ENCODE measurements at regions not wholly inside any gene's neighbourhood (a gene's known extent, or its start where the extent isn't known, plus 50 kb on each side); places are given as distances from the start of the nearest gene placed in this dataset.

- TF ChIP-seq EZH2phosphoT487 (IDR thresholded peaks at IDR 0.05; ENCODE audit: low read length) (no peak), CTCF (IDR thresholded peaks at IDR 0.05; ENCODE audit: low read length) (no peak), EZH2 (optimal IDR thresholded peaks at IDR 0.05; ENCODE audit: low read depth, low read length) (no peak)
- no peaks in the 10 kb centered on the region for H3K27me3 ChIP-seq (replicated peaks; ENCODE audit: insufficient read depth, low read length)
- DNase-seq, result no peak
- no peaks in the 10 kb centered on the region for H3F3A ChIP-seq (ENCODE audit: insufficient read depth, low read length)
- no peaks in the 10 kb centered on the region for H3K9me2 ChIP-seq (replicated peaks; ENCODE audit: insufficient read depth, low read length)
- no peak overlapping the region for H2AFZ ChIP-seq (ENCODE audit: low read length)
- H4K20me1 ChIP-seq (ENCODE audit: insufficient read depth, low read length), result no peaks in the 10 kb centered on the region
- H3K36me3 ChIP-seq (replicated peaks; ENCODE audit: insufficient read depth, low read length), result no peaks in the 10 kb centered on the region
- H3K79me2 ChIP-seq (ENCODE audit: low read length), result no peaks in the 10 kb centered on the region
- H3K27ac ChIP-seq (ENCODE audit: low read length), result no peak overlapping the region
- H3K9ac ChIP-seq (ENCODE audit: low read length), result no peak overlapping the region
- no peaks in the 10 kb centered on the region for H3K9me3 ChIP-seq (replicated peaks; ENCODE audit: insufficient read depth, low read length)
- no peaks in the 10 kb centered on the region for H3K4me1 ChIP-seq (ENCODE audit: low read length)
- no peak overlapping the region for H3K4me2 ChIP-seq (ENCODE audit: low read depth, low read length)
- H3K4me3 ChIP-seq (ENCODE audit: low read length), result no peak overlapping the region
Observed at GRCh38 chr2:59804732-59805131, 748.7 kb downstream of the BCL11A start.

- H3K79me2 ChIP-seq (ENCODE audit: low read length), result no peaks in the 10 kb centered on the region
- no peak for DNase-seq
- H3K9ac ChIP-seq (ENCODE audit: low read length), result no peak overlapping the region
- H4K20me1 ChIP-seq (ENCODE audit: insufficient read depth, low read length), result no peaks in the 10 kb centered on the region
- H2AFZ ChIP-seq (ENCODE audit: low read length), result no peak overlapping the region
- no peaks in the 10 kb centered on the region for H3F3A ChIP-seq (ENCODE audit: insufficient read depth, low read length)
- TF ChIP-seq CTCF (IDR thresholded peaks at IDR 0.05; ENCODE audit: low read length), result no peak
- no peak for TF ChIP-seq EZH2phosphoT487 (IDR thresholded peaks at IDR 0.05; ENCODE audit: low read length)
- TF ChIP-seq EZH2 (optimal IDR thresholded peaks at IDR 0.05; ENCODE audit: low read depth, low read length), result no peak
- no peaks in the 10 kb centered on the region for H3K9me2 ChIP-seq (replicated peaks; ENCODE audit: insufficient read depth, low read length)
- H3K27ac ChIP-seq (ENCODE audit: low read length), result no peak overlapping the region
- no peaks in the 10 kb centered on the region for H3K27me3 ChIP-seq (replicated peaks; ENCODE audit: insufficient read depth, low read length)
- H3K4me1 ChIP-seq (ENCODE audit: low read length), result no peaks in the 10 kb centered on the region
- no peak overlapping the region for H3K4me3 ChIP-seq (ENCODE audit: low read length)
- H3K4me2 ChIP-seq (ENCODE audit: low read depth, low read length), result no peak overlapping the region
- H3K36me3 ChIP-seq (replicated peaks; ENCODE audit: insufficient read depth, low read length), result no peaks in the 10 kb centered on the region
- H3K9me3 ChIP-seq (replicated peaks; ENCODE audit: insufficient read depth, low read length), result no peaks in the 10 kb centered on the region
Observed at GRCh38 chr2:59803586-59803985, 749.9 kb downstream of the BCL11A start.

GRCh38 chr2:59798687-59799232, 754.7 kb downstream of the BCL11A start:
- Histone ChIP-seq H4K20me1 (ENCODE audit: insufficient read depth, low read length) (no peaks in the 10 kb centered on the region), H2AFZ (ENCODE audit: low read length) (no peak overlapping the region), H3K9me3 (replicated peaks; ENCODE audit: insufficient read depth, low read length) (no peaks in the 10 kb centered on the region), H3K79me2 (ENCODE audit: low read length) (no peaks in the 10 kb centered on the region), H3K4me2 (ENCODE audit: low read depth, low read length) (no peak overlapping the region), H3K4me1 (ENCODE audit: low read length) (no peaks in the 10 kb centered on the region), H3F3A (ENCODE audit: insufficient read depth, low read length) (no peaks in the 10 kb centered on the region), H3K27ac (ENCODE audit: low read length) (no peak overlapping the region), H3K27me3 (replicated peaks; ENCODE audit: insufficient read depth, low read length) (no peaks in the 10 kb centered on the region), H3K9ac (ENCODE audit: low read length) (no peak overlapping the region), H3K36me3 (replicated peaks; ENCODE audit: insufficient read depth, low read length) (no peaks in the 10 kb centered on the region), H3K4me3 (ENCODE audit: low read length) (no peak overlapping the region), H3K9me2 (replicated peaks; ENCODE audit: insufficient read depth, low read length) (no peaks in the 10 kb centered on the region)
- no peak for DNase-seq
- no peak for TF ChIP-seq EZH2 (optimal IDR thresholded peaks at IDR 0.05; ENCODE audit: low read depth, low read length)
- no peak for TF ChIP-seq EZH2phosphoT487 (IDR thresholded peaks at IDR 0.05; ENCODE audit: low read length)
- TF ChIP-seq CTCF (IDR thresholded peaks at IDR 0.05; ENCODE audit: low read length), result no peak

Data from MM.1S (cell line).